ENCODE measurements at regions not wholly inside any gene's neighbourhood (a gene's known extent, or its start where the extent isn't known, plus 50 kb on each side); places are given as distances from the start of the nearest gene placed in this dataset.

GRCh38 chr5:28961816-28962215 is 1923.4 kb upstream of the CDH9 start:
- no peak overlapping the region for H3K9ac ChIP-seq (ENCODE audit: low read depth, low read length)
- no peak overlapping the region for H2AFZ ChIP-seq (ENCODE audit: low read depth, low read length)
- DNase-seq (no peak), ATAC-seq (ENCODE audit: insufficient read depth, low read depth) (no peak)
- H3K9me3 ChIP-seq (ENCODE audit: insufficient read depth, low read length, severe bottlenecking) = no peaks in the 10 kb centered on the region
- no peak for TF ChIP-seq CTCF (IDR thresholded peaks at IDR 0.05; ENCODE audit: borderline replicate concordance, extremely low read depth, low read length, poor library complexity, severe bottlenecking)
- TF ChIP-seq EZH2 (IDR thresholded peaks at IDR 0.05; ENCODE audit: borderline replicate concordance, low read depth, low read length, severe bottlenecking) = no peak
- H3K4me2 ChIP-seq (ENCODE audit: insufficient read depth, low read length) = no peak overlapping the region
- H4K20me1 ChIP-seq (ENCODE audit: insufficient read depth, low read length) = no peaks in the 10 kb centered on the region
- H3K4me3 ChIP-seq (ENCODE audit: low read depth in 1 of 2, low read length in 2 of 2) = no peak overlapping the region
- H3K36me3 ChIP-seq (ENCODE audit: insufficient read depth, low read length) = no peaks in the 10 kb centered on the region
- no peak overlapping the region for H3K27ac ChIP-seq (ENCODE audit: low read length)
- no peaks in the 10 kb centered on the region for H3K27me3 ChIP-seq (ENCODE audit: insufficient read depth, low read length, poor library complexity)
- no peaks in the 10 kb centered on the region for H3K79me2 ChIP-seq (ENCODE audit: insufficient read depth, low read length)
- H3K4me1 ChIP-seq (ENCODE audit: insufficient read depth, low read length) = no peaks in the 10 kb centered on the region

- TF ChIP-seq CTCF (IDR thresholded peaks at IDR 0.05; ENCODE audit: borderline replicate concordance, extremely low read depth, low read length, poor library complexity, severe bottlenecking) (no peak), EZH2 (IDR thresholded peaks at IDR 0.05; ENCODE audit: borderline replicate concordance, low read depth, low read length, severe bottlenecking) (no peak)
- H4K20me1 ChIP-seq (ENCODE audit: insufficient read depth, low read length) = no peaks in the 10 kb centered on the region
- H3K4me3 ChIP-seq (ENCODE audit: low read depth in 1 of 2, low read length in 2 of 2) = no peak overlapping the region
- no peak for DNase-seq
- H3K79me2 ChIP-seq (ENCODE audit: insufficient read depth, low read length) = no peaks in the 10 kb centered on the region
- H3K27me3 ChIP-seq (ENCODE audit: insufficient read depth, low read length, poor library complexity) = no peaks in the 10 kb centered on the region
- no peak overlapping the region for H3K9ac ChIP-seq (ENCODE audit: low read depth, low read length)
- ATAC-seq (ENCODE audit: insufficient read depth, low read depth) = no peak
- no peaks in the 10 kb centered on the region for H3K4me1 ChIP-seq (ENCODE audit: insufficient read depth, low read length)
- no peak overlapping the region for H3K4me2 ChIP-seq (ENCODE audit: insufficient read depth, low read length)
- H3K27ac ChIP-seq (ENCODE audit: low read length) = no peak overlapping the region
- H2AFZ ChIP-seq (ENCODE audit: low read depth, low read length) = no peak overlapping the region
- no peaks in the 10 kb centered on the region for H3K9me3 ChIP-seq (ENCODE audit: insufficient read depth, low read length, severe bottlenecking)
- H3K36me3 ChIP-seq (ENCODE audit: insufficient read depth, low read length) = no peaks in the 10 kb centered on the region
These were observed 1920.2 kb upstream of the CDH9 start for GRCh38 chr5:28958581-28958980.

- Histone ChIP-seq H3K9ac (ENCODE audit: low read depth, low read length) (no peak overlapping the region), H3K4me3 (ENCODE audit: low read depth in 1 of 2, low read length in 2 of 2) (no peak overlapping the region), H4K20me1 (ENCODE audit: insufficient read depth, low read length) (no peaks in the 10 kb centered on the region), H3K9me3 (ENCODE audit: insufficient read depth, low read length, severe bottlenecking) (no peaks in the 10 kb centered on the region), H3K4me1 (ENCODE audit: insufficient read depth, low read length) (no peaks in the 10 kb centered on the region), H3K79me2 (ENCODE audit: insufficient read depth, low read length) (no peaks in the 10 kb centered on the region), H3K36me3 (ENCODE audit: insufficient read depth, low read length) (no peaks in the 10 kb centered on the region), H2AFZ (ENCODE audit: low read depth, low read length) (no peak overlapping the region), H3K27me3 (ENCODE audit: insufficient read depth, low read length, poor library complexity) (no peaks in the 10 kb centered on the region), H3K4me2 (ENCODE audit: insufficient read depth, low read length) (no peak overlapping the region), H3K27ac (ENCODE audit: low read length) (no peak overlapping the region)
- ATAC-seq (ENCODE audit: insufficient read depth, low read depth) = no peak
- DNase-seq = no peak
- TF ChIP-seq EZH2 (IDR thresholded peaks at IDR 0.05; ENCODE audit: borderline replicate concordance, low read depth, low read length, severe bottlenecking) (no peak), CTCF (IDR thresholded peaks at IDR 0.05; ENCODE audit: borderline replicate concordance, extremely low read depth, low read length, poor library complexity, severe bottlenecking) (no peak)
These were observed 1919.1 kb upstream of the CDH9 start for GRCh38 chr5:28957450-28957849.

GRCh38 chr5:28954074-28954473 is 1915.7 kb upstream of the CDH9 start:
- H3K9ac ChIP-seq (ENCODE audit: low read depth, low read length) = no peak overlapping the region
- H3K36me3 ChIP-seq (ENCODE audit: insufficient read depth, low read length) = no peaks in the 10 kb centered on the region
- H3K4me3 ChIP-seq (ENCODE audit: low read depth in 1 of 2, low read length in 2 of 2) = no peak overlapping the region
- H3K27ac ChIP-seq (ENCODE audit: low read length) = no peak overlapping the region
- no peaks in the 10 kb centered on the region for H3K79me2 ChIP-seq (ENCODE audit: insufficient read depth, low read length)
- no peaks in the 10 kb centered on the region for H3K9me3 ChIP-seq (ENCODE audit: insufficient read depth, low read length, severe bottlenecking)
- no peak for TF ChIP-seq EZH2 (IDR thresholded peaks at IDR 0.05; ENCODE audit: borderline replicate concordance, low read depth, low read length, severe bottlenecking)
- no peak for TF ChIP-seq CTCF (IDR thresholded peaks at IDR 0.05; ENCODE audit: borderline replicate concordance, extremely low read depth, low read length, poor library complexity, severe bottlenecking)
- H3K4me1 ChIP-seq (ENCODE audit: insufficient read depth, low read length) = no peaks in the 10 kb centered on the region
- no peak overlapping the region for H3K4me2 ChIP-seq (ENCODE audit: insufficient read depth, low read length)
- DNase-seq = no peak
- no peak for ATAC-seq (ENCODE audit: insufficient read depth, low read depth)
- H4K20me1 ChIP-seq (ENCODE audit: insufficient read depth, low read length) = no peaks in the 10 kb centered on the region
- H2AFZ ChIP-seq (ENCODE audit: low read depth, low read length) = no peak overlapping the region
- H3K27me3 ChIP-seq (ENCODE audit: insufficient read depth, low read length, poor library complexity) = no peaks in the 10 kb centered on the region

Data from DND-41 (cell line).